ENCODE measurements at regions not wholly inside any gene's neighbourhood (a gene's known extent, or its start where the extent isn't known, plus 50 kb on each side); places are given as distances from the start of the nearest gene placed in this dataset.

GRCh38 chr7:153276394-153276793 is 516.8 kb downstream of the ACTR3B start:
- TF ChIP-seq CTCF (conservative IDR thresholded peaks at IDR 0.05; ENCODE audit: low read length) (no peak), EZH2phosphoT487 (IDR thresholded peaks at IDR 0.05; ENCODE audit: borderline replicate concordance, low read depth, low read length) (no peak)
